Endothelial cell of umbilical vein (primary cell): ENCODE measurements at regions not wholly inside any gene's neighbourhood (a gene's known extent, or its start where the extent isn't known, plus 50 kb on each side); places are given as distances from the start of the nearest gene placed in this dataset.

ENCODE experiments used
- BruUV-seq: library from RNA; stranded (reverse); fragments of 400-500 nt; replicated peaks from 2 replicates; lab custom pipeline; 2021; lab: Mats Ljungman, UMichigan
- CTCF ChIA-PET: fragments of 300-600, 350-600 bp; sonication (Branson Sonifier 250); formaldehyde crosslinking; loops from one replicate; lab custom pipeline; 2021; ENCODE audit warnings: antibody characterized with exemption, inconsistent platforms; lab: Charles Lee
- POLR2A ChIA-PET: fragments of 300-600, 350-600 bp; sonication (Branson Sonifier 250); formaldehyde crosslinking; loops from one replicate; lab custom pipeline; 2021; ENCODE audit warnings: antibody characterized with exemption, inconsistent platforms; lab: Charles Lee
- DNase-seq: peaks from one replicate; pipeline ENCODE4 v3.0.0-alpha.2; 2011; ENCODE audit warnings: low read depth, low spot score
- FAIRE-seq: peaks from 2 replicates; lab custom pipeline; 2011; peaks lifted over from hg19 to GRCh38; lab: Jason Lieb, UNC
- H2AFZ ChIP-seq: 2 replicates; pipeline ENCODE4 v1.6.0; 2012; ENCODE audit warnings: low read depth, low read length, control low read depth, inconsistent platforms
- H3K27ac ChIP-seq: 2 replicates; pipeline ENCODE4 v1.5.1; 2011; ENCODE audit warnings: low read depth, mild to moderate bottlenecking, control low read depth, low read length, moderate library complexity; ENCODE audit not compliant: insufficient read depth
- H3K27me3 ChIP-seq, 2 experiments: 2 replicates each; pipeline versions ENCODE4 v1.6.0 to v1.6.1; 2011; ENCODE audit warnings: low read length in 2 of 2, mixed read lengths in 1 of 2; ENCODE audit not compliant: control insufficient read depth in 2 of 2, insufficient read depth in 2 of 2
- H3K36me3 ChIP-seq, 2 experiments: 2 replicates in 1 of 2; 3 replicates in 1 of 2; pipeline ENCODE4 v1.5.1; 2011; ENCODE audit warnings: low read length in 2 of 2, mild to moderate bottlenecking in 1 of 2, moderate library complexity in 1 of 2; ENCODE audit not compliant: control insufficient read depth in 2 of 2, insufficient read depth in 2 of 2; ENCODE audit errors: extremely low read depth in 1 of 2
- H3K4me1 ChIP-seq: 3 replicates; pipeline ENCODE4 v1.5.1; 2011; ENCODE audit warnings: mild to moderate bottlenecking, low read length; ENCODE audit not compliant: control insufficient read depth, insufficient read depth; ENCODE audit errors: extremely low read depth
- H3K4me2 ChIP-seq: 2 replicates; pipeline ENCODE4 v1.6.1; 2011; ENCODE audit warnings: low read length, control low read depth, mixed read lengths; ENCODE audit not compliant: insufficient read depth
- H3K4me3 ChIP-seq, 3 experiments: fragments of 200-600 bp in 1 of 3; sonication (generic), shearing (Covaris generic) in 1 of 3; replicated peaks in 1 of 3; 2 replicates each; pipeline ENCODE4 v1.5.1; 2011 to 2016; ENCODE audit warnings: control low read depth in 3 of 3, low read length in 3 of 3, mild to moderate bottlenecking in 2 of 3, inconsistent platforms in 1 of 3, low read depth in 1 of 3, moderate library complexity in 1 of 3; ENCODE audit not compliant: insufficient read depth in 1 of 3
- H3K79me2 ChIP-seq: 2 replicates; pipeline ENCODE4 v1.6.0; 2012; ENCODE audit warnings: low read length, inconsistent platforms; ENCODE audit not compliant: control insufficient read depth, insufficient read depth
- H3K9ac ChIP-seq: replicated peaks from 2 replicates; pipeline ENCODE3; 2011; ENCODE audit warnings: low read length, control low read depth; ENCODE audit not compliant: insufficient read depth; ENCODE audit errors: extremely low read depth
- H3K9me1 ChIP-seq: replicated peaks from 3 replicates; pipeline ENCODE4 v1.6.0; 2011; ENCODE audit warnings: mild to moderate bottlenecking, low read length; ENCODE audit not compliant: control insufficient read depth, insufficient read depth; ENCODE audit errors: extremely low read depth
- H3K9me3 ChIP-seq: replicated peaks from 2 replicates; pipeline ENCODE4 v1.5.1; 2012; ENCODE audit warnings: low read length, inconsistent platforms; ENCODE audit not compliant: control insufficient read depth, insufficient read depth
- H4K20me1 ChIP-seq: replicated peaks from 2 replicates; pipeline ENCODE3; 2011; ENCODE audit warnings: mild to moderate bottlenecking, low read length; ENCODE audit not compliant: control insufficient read depth, insufficient read depth; ENCODE audit errors: extremely low read depth
- EZH2 ChIP-seq: IDR thresholded peaks from 2 replicates; pipeline ENCODE4 v1.6.1; 2012; ENCODE audit warnings: borderline replicate concordance, low read depth, mild to moderate bottlenecking, moderate library complexity, low read length, inconsistent platforms; ENCODE audit not compliant: severe bottlenecking
- FOS ChIP-seq: IDR thresholded peaks from 2 replicates; pipeline ENCODE4 v1.6.1; 2011; ENCODE audit warnings: mild to moderate bottlenecking, low read length, moderate library complexity, borderline replicate concordance; ENCODE audit not compliant: insufficient read depth
- GATA2 ChIP-seq: IDR thresholded peaks from 2 replicates; pipeline ENCODE4 v1.7.0; 2011; ENCODE audit warnings: low read depth, mild to moderate bottlenecking, moderate library complexity, mixed read lengths, low read length; ENCODE audit not compliant: insufficient read length, insufficient read depth
- JUN ChIP-seq: IDR thresholded peaks from 2 replicates; pipeline ENCODE4 v1.6.1; 2011; ENCODE audit warnings: borderline replicate concordance, low read depth; ENCODE audit not compliant: insufficient read length, insufficient read depth
- MYC ChIP-seq: IDR thresholded peaks from one replicate; pipeline ENCODE4 v1.6.1; 2011; ENCODE audit warnings: mild to moderate bottlenecking, low read depth, low read length
- POLR2A ChIP-seq: IDR thresholded peaks from 2 replicates; pipeline ENCODE4 v1.6.1; 2012; ENCODE audit warnings: low read depth, mild to moderate bottlenecking, control low read depth, low read length
- POLR2AphosphoS5 ChIP-seq: IDR thresholded peaks from 2 replicates; pipeline ENCODE4 v1.6.1; 2012; ENCODE audit warnings: low read depth, mild to moderate bottlenecking, control low read depth, low read length, moderate library complexity; ENCODE audit not compliant: insufficient read depth
- dilution Hi-C: fragments of 300-500 bp; cut with MboI; formaldehyde crosslinking; loops from one replicate; pipeline ENCODE4 v1.15.0; 2019; ENCODE audit warnings: low sequenced_read_pairs; ENCODE audit not compliant: extremely low pct_ligation_motif_present
- intact Hi-C: fragments of 100-400 bp; cut with micrococcal nuclease; formaldehyde crosslinking; loops from one replicate; pipeline ENCODE4 v1.10.0; 2022
- TF ChIP-seq, protein P1 (sequence below): IDR thresholded peaks from 2 replicates; pipeline ENCODE4 v1.6.1; 2011; ENCODE audit not compliant: insufficient read depth, insufficient read length

DNA sequence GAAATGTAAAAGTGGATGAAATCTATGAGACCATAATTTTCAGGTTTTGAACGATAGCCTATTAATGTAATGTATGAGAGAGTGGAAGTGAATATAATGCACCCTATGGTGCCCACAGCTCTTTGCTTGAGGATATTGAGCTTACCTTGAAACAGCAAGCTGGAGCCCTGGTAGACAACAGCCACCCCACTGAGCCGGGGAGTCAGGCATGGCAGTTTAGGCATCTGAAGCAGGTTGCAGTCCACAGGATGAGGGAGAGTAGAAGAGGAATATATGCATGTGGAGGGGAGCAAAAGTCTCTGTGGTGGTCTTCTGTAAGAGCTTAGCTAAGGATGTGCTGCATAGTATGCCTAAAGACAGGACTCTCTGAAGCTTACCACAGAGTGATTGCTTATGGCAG, 817.3 kb downstream of the DNAJB9 start:
- Histone ChIP-seq H3K79me2 (no peaks in the 10 kb centered on the region), H3K4me3 (no peak overlapping the region), H3K9ac (no peak overlapping the region), H2AFZ (no peak overlapping the region), H3K4me2 (no peak overlapping the region), H3K9me3 (no peaks in the 10 kb centered on the region), H3K4me1 (no peaks in the 10 kb centered on the region), H3K27ac (no peak overlapping the region), H3K27me3 (no peaks in the 10 kb centered on the region), H3K9me1 (no peaks in the 10 kb centered on the region), H3K36me3 (no peaks in the 10 kb centered on the region), H4K20me1 (no peaks in the 10 kb centered on the region)
- DNase-seq (no peak), FAIRE-seq (no peak)
- ChIA-PET CTCF (interaction anchor here (1.3 kb wide), 1 partner anchor 16 kb away, joined by 3 read pairs; no protein-coding TSS in a partner anchor), POLR2A (no interaction called here)
- dilution Hi-C loops, result no loop called here
- BruUV-seq, result no TSS peak
- TF ChIP-seq POLR2A, result no peak
- TF ChIP-seq GATA2, result no peak
- TF ChIP-seq FOS, result no peak
- TF ChIP-seq, protein P1, sequence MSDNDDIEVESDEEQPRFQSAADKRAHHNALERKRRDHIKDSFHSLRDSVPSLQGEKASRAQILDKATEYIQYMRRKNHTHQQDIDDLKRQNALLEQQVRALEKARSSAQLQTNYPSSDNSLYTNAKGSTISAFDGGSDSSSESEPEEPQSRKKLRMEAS, result no peak
- no peak for TF ChIP-seq MYC
- TF ChIP-seq JUN, result no peak
- no peak for TF ChIP-seq EZH2
- intact Hi-C loops, result no loop called here

DNA sequence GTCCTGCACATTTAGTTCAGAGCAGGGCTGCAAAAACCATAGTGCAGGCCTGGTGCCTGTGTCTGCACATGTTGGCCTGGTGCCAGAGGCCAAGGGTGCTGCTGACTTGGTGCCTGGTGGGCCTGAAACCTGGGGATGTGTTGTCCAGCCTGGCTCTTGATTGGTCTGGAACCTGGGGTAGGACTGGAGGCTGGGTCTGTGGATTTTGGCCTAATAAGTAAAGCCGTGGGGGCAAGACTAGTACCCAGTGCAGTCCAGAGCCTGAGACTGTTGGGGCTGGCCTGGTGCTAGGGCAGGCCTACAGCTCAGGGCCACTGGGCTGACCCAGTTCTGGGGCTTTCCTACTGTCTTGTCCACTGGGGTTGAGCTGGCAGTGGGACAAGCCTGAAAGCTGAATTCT, 817.9 kb downstream of the DNAJB9 start:
- H3K4me2 ChIP-seq, result no peak overlapping the region
- no peaks in the 10 kb centered on the region for H4K20me1 ChIP-seq
- POLR2A ChIA-PET, result no interaction called here
- H3K36me3 ChIP-seq, result no peaks in the 10 kb centered on the region
- DNase-seq, result no peak
- no peaks in the 10 kb centered on the region for H3K79me2 ChIP-seq
- no peak overlapping the region for H3K27ac ChIP-seq
- CTCF ChIA-PET, result interaction anchor here (1.3 kb wide), 1 partner anchor 16 kb away, joined by 3 read pairs; no protein-coding TSS in a partner anchor
- no peaks in the 10 kb centered on the region for H3K9me3 ChIP-seq
- intact Hi-C loops, result no loop called here
- no peaks in the 10 kb centered on the region for H3K27me3 ChIP-seq
- no peak overlapping the region for H3K4me3 ChIP-seq
- dilution Hi-C loops, result no loop called here
- no TSS peak for BruUV-seq
- H3K9ac ChIP-seq, result no peak overlapping the region
- H3K4me1 ChIP-seq, result no peaks in the 10 kb centered on the region
- TF ChIP-seq POLR2A (no peak), FOS (no peak), JUN (no peak), GATA2 (no peak), MYC (no peak), POLR2AphosphoS5 (no peak), EZH2 (no peak)
- TF ChIP-seq, protein P1, result no peak
- no peak for FAIRE-seq
- H3K9me1 ChIP-seq, result no peaks in the 10 kb centered on the region
- H2AFZ ChIP-seq, result no peak overlapping the region
